Panc1 (cell line): ENCODE measurements at regions not wholly inside any gene's neighbourhood (a gene's known extent, or its start where the extent isn't known, plus 50 kb on each side); places are given as distances from the start of the nearest gene placed in this dataset.

ENCODE experiments used
- POLR2AphosphoS5 ChIP-seq: IDR thresholded peaks from 2 replicates; pipeline ENCODE4 v1.6.1; 2012; ENCODE audit warnings: mild to moderate bottlenecking, low read depth, low read length, moderate library complexity
- TF ChIP-seq, protein P1 (sequence below): fragments of 450-650 bp; IDR thresholded peaks from 2 replicates; pipeline ENCODE4 v1.5.1; 2017; ENCODE audit warnings: mild to moderate bottlenecking

- TF ChIP-seq, protein P1, sequence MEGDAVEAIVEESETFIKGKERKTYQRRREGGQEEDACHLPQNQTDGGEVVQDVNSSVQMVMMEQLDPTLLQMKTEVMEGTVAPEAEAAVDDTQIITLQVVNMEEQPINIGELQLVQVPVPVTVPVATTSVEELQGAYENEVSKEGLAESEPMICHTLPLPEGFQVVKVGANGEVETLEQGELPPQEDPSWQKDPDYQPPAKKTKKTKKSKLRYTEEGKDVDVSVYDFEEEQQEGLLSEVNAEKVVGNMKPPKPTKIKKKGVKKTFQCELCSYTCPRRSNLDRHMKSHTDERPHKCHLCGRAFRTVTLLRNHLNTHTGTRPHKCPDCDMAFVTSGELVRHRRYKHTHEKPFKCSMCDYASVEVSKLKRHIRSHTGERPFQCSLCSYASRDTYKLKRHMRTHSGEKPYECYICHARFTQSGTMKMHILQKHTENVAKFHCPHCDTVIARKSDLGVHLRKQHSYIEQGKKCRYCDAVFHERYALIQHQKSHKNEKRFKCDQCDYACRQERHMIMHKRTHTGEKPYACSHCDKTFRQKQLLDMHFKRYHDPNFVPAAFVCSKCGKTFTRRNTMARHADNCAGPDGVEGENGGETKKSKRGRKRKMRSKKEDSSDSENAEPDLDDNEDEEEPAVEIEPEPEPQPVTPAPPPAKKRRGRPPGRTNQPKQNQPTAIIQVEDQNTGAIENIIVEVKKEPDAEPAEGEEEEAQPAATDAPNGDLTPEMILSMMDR: no peak
- no peak for TF ChIP-seq POLR2AphosphoS5
Measured at GRCh38 chr2:7419186-7419585, 502.0 kb downstream of the RNF144A start.
